ENCODE measurements at regions not wholly inside any gene's neighbourhood (a gene's known extent, or its start where the extent isn't known, plus 50 kb on each side); places are given as distances from the start of the nearest gene placed in this dataset.
A peak's percentile ranks its signal among the peaks of the same experiment; 100 is the strongest.
"Not testable (repeated sequence)": the region's sequence is repeated elsewhere in the genome, so short reads cannot be mapped to it uniquely, and the experiment has no call there.

GRCh38 chr2:192971981-192972380 lies 777.2 kb upstream of the TMEFF2 start:
- DNase-seq (ENCODE audit: low read depth), result peak; percentile 35

DNA sequence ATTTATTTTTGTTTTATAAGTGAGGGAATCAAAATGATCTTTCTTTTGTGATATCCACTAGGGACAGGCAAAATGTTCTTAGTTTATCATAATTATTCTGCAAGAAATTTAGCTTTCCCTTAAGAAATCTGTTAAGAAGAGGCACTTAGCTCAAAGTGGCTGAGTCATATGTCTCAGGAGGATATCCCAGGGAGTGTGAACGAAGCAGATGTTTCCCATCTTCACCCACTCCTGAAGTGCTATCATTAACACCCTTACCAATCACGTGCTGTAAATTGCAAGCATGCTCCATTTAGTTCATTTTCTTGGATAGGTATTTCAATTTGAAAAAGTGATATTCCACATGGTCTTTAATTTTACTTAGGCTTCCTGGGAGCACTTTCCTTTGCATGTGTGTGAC lies 774.3 kb upstream of the TMEFF2 start:
- DNase-seq (ENCODE audit: low read depth), result no peak

GRCh38 chr2:192960945-192961344 lies 766.2 kb upstream of the TMEFF2 start:
- DNase-seq (ENCODE audit: low read depth), result no peak

DNA sequence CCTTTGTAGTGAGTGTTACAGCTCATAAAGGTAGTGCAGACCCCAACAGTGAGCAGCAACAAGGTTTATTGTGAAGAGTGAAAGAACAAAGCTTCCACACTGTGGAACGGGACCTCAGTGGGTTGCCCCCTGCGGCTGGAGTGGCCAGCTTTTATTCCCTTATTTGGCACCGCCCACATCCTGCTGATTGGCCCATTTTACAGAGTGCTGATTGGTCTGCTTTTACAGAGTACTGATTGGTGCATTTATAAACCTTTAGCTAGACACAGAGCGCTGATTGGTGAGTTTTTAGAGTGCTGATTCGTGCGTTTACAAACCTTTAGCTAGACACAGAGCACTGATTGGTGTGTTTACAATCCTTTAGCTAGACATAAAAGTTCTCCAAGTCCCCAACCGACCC lies 763.9 kb upstream of the TMEFF2 start:
- DNase-seq (ENCODE audit: low read depth), result not testable (repeated sequence)

GRCh38 chr2:192957425-192957824 lies 762.7 kb upstream of the TMEFF2 start:
- no peak for DNase-seq (ENCODE audit: low read depth)

DNA sequence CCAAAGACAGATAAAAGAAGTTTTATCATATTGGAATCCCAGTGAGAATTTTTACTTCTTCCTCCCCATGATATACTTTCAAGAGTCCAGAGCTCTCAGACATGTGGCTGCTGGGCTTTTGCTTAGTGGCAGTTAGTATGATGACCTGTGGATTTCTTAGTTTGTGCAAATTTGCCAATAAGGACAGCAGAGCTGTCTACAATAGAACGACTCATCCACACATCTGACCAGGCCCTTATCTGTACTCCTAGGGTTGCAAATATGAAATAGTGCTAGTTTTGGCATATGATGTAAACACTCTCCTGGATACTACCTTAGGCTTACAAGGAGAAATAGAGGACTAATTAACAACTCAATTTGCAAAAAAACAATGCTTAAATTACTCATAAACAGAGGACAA lies 758.4 kb upstream of the TMEFF2 start:
- DNase-seq (ENCODE audit: low read depth), result no peak

- no peak for DNase-seq (ENCODE audit: low read depth)
These were observed 757.5 kb upstream of the TMEFF2 start for GRCh38 chr2:192952245-192952644.

DNA sequence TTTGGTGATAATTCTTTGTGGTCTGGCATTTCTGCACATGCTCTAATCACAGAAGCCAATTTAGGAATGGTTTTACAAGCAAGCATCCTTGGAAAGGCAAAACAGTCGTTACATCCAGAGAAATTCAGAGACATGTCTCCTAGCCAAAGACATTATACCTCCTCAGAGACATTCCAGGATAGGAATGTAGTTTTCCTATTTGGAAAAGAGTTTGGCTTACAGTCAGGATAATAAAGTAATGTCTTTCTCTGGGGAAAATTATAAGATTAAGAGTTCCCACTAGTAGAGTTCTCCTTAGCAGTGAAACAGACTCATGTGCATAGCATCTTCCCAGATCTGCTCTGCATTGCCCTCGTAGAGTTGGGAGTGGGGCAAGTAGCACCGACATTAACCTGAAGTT lies 753.6 kb upstream of the TMEFF2 start:
- no peak for DNase-seq (ENCODE audit: low read depth)

- DNase-seq (ENCODE audit: low read depth), result no peak
These were observed 752.6 kb upstream of the TMEFF2 start for GRCh38 chr2:192947352-192947751.

- no peak for DNase-seq (ENCODE audit: low read depth)
These were observed 746.0 kb upstream of the TMEFF2 start for GRCh38 chr2:192940767-192941166.

DNA sequence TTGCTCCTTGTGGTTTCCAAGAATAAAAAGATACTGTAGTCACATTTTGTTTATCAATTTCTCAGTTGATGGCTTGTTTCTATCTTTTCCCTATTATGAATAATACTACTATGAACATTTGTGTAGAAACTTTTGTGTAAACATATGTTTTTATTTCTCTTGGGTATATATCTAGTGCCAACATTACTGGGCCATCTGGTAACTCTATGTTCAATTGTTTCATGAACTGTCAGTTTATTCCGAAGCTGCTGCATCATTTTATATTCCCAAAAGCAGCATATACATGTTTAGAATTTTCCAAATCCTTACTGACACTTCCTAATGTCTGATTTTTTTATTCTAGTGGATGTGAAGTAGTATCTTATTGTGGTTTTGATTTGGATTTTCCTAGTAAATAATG lies 737.6 kb upstream of the TMEFF2 start:
- DNase-seq (ENCODE audit: low read depth), result no peak

DNA sequence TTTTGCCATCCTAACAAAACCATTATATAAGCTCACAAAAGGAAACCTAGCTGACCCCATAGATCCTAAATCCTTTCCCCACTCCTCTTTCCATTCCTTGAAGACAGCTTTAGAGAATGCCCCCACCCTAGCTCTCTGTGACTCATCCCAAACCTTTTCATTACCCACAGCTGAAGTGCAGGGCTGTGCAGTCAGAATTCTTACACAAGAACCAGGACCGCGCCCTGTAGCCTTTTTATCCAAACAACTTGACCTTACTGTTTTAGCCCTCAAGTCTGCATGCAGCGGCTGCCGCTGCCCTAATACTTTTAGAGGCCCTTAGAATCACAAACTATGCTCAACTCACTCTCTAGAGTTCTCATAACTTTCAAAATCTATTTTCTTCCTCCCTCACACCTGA lies 726.9 kb upstream of the TMEFF2 start:
- DNase-seq (ENCODE audit: low read depth), result not testable (repeated sequence)

DNA sequence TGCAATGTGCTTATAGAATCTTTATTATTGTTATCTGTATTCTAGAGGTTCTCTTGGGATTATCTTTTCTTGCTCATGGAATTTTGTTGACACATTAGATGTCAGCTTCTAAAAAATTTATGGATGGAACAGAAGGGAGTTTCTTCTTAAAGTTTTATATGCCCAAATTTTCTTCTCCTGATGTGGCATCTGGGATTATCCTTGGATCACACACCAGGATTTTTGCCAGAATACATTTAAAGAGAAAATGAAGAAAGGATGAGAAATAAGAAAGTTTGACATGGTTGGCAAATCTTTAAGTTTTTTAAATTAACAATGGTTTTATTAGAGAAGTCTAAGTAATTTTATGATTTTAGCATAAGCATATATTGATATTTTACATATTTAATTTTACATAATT lies 706.7 kb upstream of the TMEFF2 start:
- no peak for DNase-seq (ENCODE audit: low read depth)

GRCh38 chr2:192899466-192899865 lies 704.7 kb upstream of the TMEFF2 start:
- DNase-seq (ENCODE audit: low read depth), result no peak

- not testable (repeated sequence) for DNase-seq (ENCODE audit: low read depth)
These were observed 699.2 kb upstream of the TMEFF2 start for GRCh38 chr2:192893976-192894375.

DNA sequence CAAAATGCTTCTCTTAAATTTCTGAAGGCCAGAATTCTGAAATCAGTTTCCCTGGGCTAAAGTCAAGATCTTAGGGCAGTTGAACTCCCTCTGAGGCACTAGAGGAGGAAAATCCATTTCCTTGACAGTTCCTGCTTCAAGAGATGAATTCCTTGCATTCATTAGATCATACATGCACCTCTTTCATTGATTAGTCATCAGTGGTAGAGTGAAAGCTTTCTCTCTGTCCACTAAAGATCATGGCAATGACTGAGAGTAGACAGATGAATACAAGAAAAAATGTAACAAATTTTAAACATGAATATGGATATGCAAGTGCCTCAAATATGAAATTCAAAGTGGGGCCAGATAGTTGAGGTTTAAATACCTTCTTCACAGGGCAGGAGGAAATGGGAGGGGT lies 693.4 kb upstream of the TMEFF2 start:
- no peak for DNase-seq (ENCODE audit: low read depth)

DNA sequence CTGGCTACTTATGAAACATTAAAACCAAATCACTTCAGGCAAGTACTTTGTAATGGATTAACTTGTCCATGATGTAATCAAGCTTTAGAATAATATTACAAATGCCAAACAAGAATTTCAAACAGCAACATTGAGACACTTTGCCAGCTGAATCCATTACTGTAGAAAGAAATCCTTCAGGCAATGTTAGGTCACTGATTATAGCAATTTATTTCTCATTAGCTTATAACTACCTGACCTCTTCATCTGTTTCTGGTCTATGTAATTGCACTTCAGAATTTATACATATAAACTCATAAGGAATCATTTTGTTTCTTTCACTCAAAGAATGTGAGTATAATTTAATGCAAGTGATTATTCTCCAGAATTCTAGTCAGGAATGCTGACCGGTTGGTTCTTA lies 692.6 kb upstream of the TMEFF2 start:
- peak; percentile 69 for DNase-seq (ENCODE audit: low read depth)

DNA sequence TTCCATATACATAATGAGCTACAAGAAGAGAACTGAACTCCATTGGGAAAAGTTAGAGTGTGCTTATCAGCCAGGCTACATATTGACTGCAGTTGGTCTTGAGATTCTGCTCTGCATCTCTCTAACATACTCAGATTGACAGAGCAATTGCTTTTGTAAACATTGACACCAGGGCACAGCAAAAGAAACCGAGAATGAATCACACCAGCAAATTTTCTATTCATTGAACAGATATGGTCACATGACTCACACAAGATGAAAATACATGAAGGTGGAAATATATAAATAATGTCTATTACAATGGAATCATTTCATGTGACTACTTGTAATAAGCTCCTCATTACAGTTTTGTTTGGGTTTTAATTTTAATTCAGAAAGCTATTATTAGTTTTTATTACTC lies 691.9 kb upstream of the TMEFF2 start:
- no peak for DNase-seq (ENCODE audit: low read depth)

DNA sequence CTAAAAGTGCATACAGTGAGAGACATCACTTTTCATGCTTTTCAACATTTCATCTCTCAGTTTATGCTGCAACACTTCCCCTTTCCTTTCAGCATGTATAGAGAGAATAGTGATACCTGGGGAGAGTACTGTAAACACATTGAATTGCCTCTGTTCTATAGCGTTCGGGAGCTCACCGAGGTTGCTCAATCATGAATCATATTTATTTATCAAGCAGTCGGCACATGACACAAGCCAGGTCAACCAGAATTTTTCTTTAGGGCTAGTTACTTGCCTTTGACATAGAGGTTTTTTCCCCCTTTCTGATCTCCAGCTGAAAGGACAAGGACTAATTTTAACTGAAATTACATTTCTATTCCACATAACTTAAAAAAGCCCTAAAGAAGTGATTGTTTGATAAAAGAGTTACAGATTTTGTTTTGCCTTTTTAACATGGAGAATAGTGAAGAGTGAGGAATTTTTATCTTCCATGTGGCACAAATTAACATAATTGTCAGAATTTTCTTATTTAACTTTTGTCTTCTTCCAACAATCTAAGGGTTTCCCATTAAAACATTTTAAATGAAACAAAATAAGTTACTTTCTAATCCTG lies 690.9 kb upstream of the TMEFF2 start:
- no peak for DNase-seq (ENCODE audit: low read depth)

- DNase-seq (ENCODE audit: low read depth), result no peak
These were observed 682.4 kb upstream of the TMEFF2 start for GRCh38 chr2:192877159-192877558.

DNA sequence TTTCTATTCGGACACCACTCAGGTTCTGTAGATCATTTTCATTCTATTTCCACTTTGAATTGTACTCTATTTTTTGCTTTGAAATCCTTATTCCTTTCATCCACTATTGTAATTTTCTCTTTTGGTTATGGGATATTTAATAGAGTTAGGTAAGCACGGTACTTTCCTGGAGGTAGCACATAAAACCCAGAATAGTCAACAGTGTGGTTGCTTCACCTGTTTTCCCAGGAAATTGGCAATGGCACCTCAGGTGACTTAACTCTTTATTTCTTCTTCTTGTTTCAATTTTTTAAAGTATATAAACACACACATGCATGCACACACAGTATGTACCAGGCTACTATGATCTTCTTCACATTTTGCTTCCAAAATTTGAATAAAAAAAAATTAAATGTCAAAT lies 682.0 kb upstream of the TMEFF2 start:
- DNase-seq (ENCODE audit: low read depth), result no peak

DNA sequence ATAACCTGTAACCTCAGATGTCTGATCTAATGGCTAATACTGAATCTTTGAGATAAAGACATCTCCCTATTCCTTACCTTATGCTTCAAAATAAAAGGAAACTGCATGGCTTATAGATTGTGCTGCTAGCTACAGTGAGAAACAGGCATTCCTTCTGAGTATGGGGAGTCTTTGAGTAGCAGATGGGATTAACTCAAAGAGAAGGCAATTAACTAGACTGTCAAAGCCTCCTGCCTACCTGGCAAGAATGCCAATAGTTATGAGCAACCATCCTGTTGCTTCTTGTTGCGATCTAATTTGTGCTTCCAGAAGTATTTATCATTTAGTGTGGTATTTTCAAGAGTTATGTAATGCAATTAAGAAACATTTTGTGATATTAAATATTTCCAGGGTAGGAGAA lies 660.0 kb upstream of the TMEFF2 start:
- no peak for DNase-seq (ENCODE audit: low read depth)

GRCh38 chr2:192854031-192854430 lies 659.3 kb upstream of the TMEFF2 start:
- DNase-seq (ENCODE audit: low read depth), result no peak

- DNase-seq (ENCODE audit: low read depth), result no peak
These were observed 634.2 kb upstream of the TMEFF2 start for GRCh38 chr2:192828947-192829346.

DNA sequence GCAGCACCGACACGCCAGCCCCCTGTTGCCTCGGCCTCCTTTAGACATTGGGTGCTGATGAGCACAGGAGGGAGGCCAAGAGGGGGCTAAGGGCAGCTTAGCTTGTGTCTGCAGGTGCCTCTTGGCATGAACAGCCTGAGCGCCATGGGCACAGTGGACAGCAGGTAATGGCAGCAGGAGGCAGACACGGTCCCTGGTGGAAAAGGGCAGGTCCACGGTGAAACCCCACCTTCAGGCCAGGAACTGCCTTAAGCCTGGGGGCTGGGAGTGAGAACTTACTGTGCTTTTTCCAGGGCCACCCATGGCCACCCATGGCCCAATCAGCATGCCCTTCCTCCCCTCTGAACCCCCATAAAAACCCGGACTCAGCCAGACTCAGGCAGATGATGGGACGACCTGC lies 633.4 kb upstream of the TMEFF2 start:
- no peak for DNase-seq (ENCODE audit: low read depth)
